ENCODE measurements at regions not wholly inside any gene's neighbourhood (a gene's known extent, or its start where the extent isn't known, plus 50 kb on each side); places are given as distances from the start of the nearest gene placed in this dataset.

GRCh38 chr2:57177176-57177575 is 869.4 kb upstream of the VRK2 start:
- no peak for TF ChIP-seq CTCF (IDR thresholded peaks at IDR 0.05; ENCODE audit: low read depth, low read length)
- DNase-seq (ENCODE audit: extremely low read depth, low read depth), result no peak

GRCh38 chr2:57180042-57180567 is 866.5 kb upstream of the VRK2 start:
- no peak for DNase-seq (ENCODE audit: extremely low read depth, low read depth)
- TF ChIP-seq CTCF (IDR thresholded peaks at IDR 0.05; ENCODE audit: low read depth, low read length), result no peak

- no peak for TF ChIP-seq CTCF (IDR thresholded peaks at IDR 0.05; ENCODE audit: low read depth, low read length)
- DNase-seq (ENCODE audit: extremely low read depth, low read depth), result no peak
These were observed 865.9 kb upstream of the VRK2 start for GRCh38 chr2:57180678-57181077.

GRCh38 chr2:57181315-57182038 is 865.1 kb upstream of the VRK2 start:
- no peak for TF ChIP-seq CTCF (IDR thresholded peaks at IDR 0.05; ENCODE audit: low read depth, low read length)
- DNase-seq (ENCODE audit: extremely low read depth, low read depth), result no peak

GRCh38 chr2:57182916-57183315 is 863.7 kb upstream of the VRK2 start:
- no peak for DNase-seq (ENCODE audit: extremely low read depth, low read depth)

GRCh38 chr2:57185568-57185967 is 861.0 kb upstream of the VRK2 start:
- no peak for DNase-seq (ENCODE audit: extremely low read depth, low read depth)
- TF ChIP-seq CTCF (IDR thresholded peaks at IDR 0.05; ENCODE audit: low read depth, low read length), result no peak

More at GRCh38 chr2:57182916-57183315, 863.7 kb upstream of the VRK2 start:
- TF ChIP-seq CTCF (IDR thresholded peaks at IDR 0.05; ENCODE audit: low read depth, low read length), result no peak

GRCh38 chr2:57190007-57190406 is 856.6 kb upstream of the VRK2 start:
- no peak for TF ChIP-seq CTCF (IDR thresholded peaks at IDR 0.05; ENCODE audit: low read depth, low read length)
- no peak for DNase-seq (ENCODE audit: extremely low read depth, low read depth)

Measured in AG09319 (cell line).